H1 (cell line): ENCODE measurements at regions not wholly inside any gene's neighbourhood (a gene's known extent, or its start where the extent isn't known, plus 50 kb on each side); places are given as distances from the start of the nearest gene placed in this dataset.

Experiments used
- CTCF ChIA-PET: fragments of 300-600 bp; sonication (Branson Sonifier 250); formaldehyde crosslinking; loops from one replicate; lab custom pipeline; 2021; ENCODE audit not compliant: partially characterized antibody; lab: Charles Lee
- POLR2A ChIA-PET: fragments of 300-600 bp; sonication (Branson Sonifier 250); formaldehyde crosslinking; loops from one replicate; lab custom pipeline; 2021; ENCODE audit warnings: inconsistent platforms; ENCODE audit not compliant: partially characterized antibody; lab: Charles Lee
- DNase-seq, 2 experiments: peaks; one replicate each; pipeline versions ENCODE4 v3.0.0 to v3.0.0-alpha.2; 2010 to 2022; ENCODE audit warnings: low spot score in 2 of 2, low read depth in 1 of 2, mixed read lengths in 1 of 2
- FAIRE-seq: peaks from 2 replicates; lab custom pipeline; 2011; peaks lifted over from hg19 to GRCh38; lab: Jason Lieb, UNC
- H2AFZ ChIP-seq: 2 replicates; pipeline ENCODE4 v1.8.1; 2012; ENCODE audit warnings: low read length, inconsistent platforms
- H2AK5ac ChIP-seq: 2 replicates; pipeline ENCODE4 v1.6.1; 2013; ENCODE audit warnings: low read depth, low read length
- H2BK120ac ChIP-seq: replicated peaks from 2 replicates; pipeline ENCODE3; 2013; ENCODE audit warnings: low read depth, low read length, inconsistent platforms
- H2BK12ac ChIP-seq: 2 replicates; pipeline ENCODE4 v1.6.1; 2013; ENCODE audit warnings: low read depth, low read length
- H2BK15ac ChIP-seq: 2 replicates; pipeline ENCODE4 v1.6.1; 2013; ENCODE audit warnings: low read length
- H2BK20ac ChIP-seq: 2 replicates; pipeline ENCODE4 v1.6.1; 2013; ENCODE audit warnings: low read length
- H2BK5ac ChIP-seq: 2 replicates; pipeline ENCODE4 v1.6.1; 2013; ENCODE audit warnings: low read depth, low read length
- H3K14ac ChIP-seq: 2 replicates; pipeline ENCODE4 v1.6.1; 2013; ENCODE audit warnings: inconsistent platforms; ENCODE audit not compliant: insufficient read length
- H3K18ac ChIP-seq: 2 replicates; pipeline ENCODE4 v1.6.1; 2013; ENCODE audit warnings: low read length; ENCODE audit errors: extremely low read depth
- H3K23ac ChIP-seq: 2 replicates; pipeline ENCODE4 v1.6.1; 2013; ENCODE audit warnings: inconsistent platforms; ENCODE audit not compliant: insufficient read length
- H3K23me2 ChIP-seq: 2 replicates; pipeline ENCODE4 v1.6.1; 2013; ENCODE audit warnings: low read depth, low read length
- H3K27ac ChIP-seq: 2 replicates; pipeline ENCODE4 v1.6.1; 2011; ENCODE audit warnings: low read depth, low read length, inconsistent platforms
- H3K27me3 ChIP-seq, 4 experiments: replicated peaks in 1 of 4; 1 replicate in 1 of 4; 2 replicates in 3 of 4; pipeline versions ENCODE4 v1.6.1 to v1.8.1; 2011 to 2013; ENCODE audit warnings: low read length in 3 of 4, mild to moderate bottlenecking in 3 of 4, inconsistent platforms in 2 of 4, mixed read lengths in 2 of 4, moderate library complexity in 1 of 4; ENCODE audit not compliant: control insufficient read depth in 3 of 4, insufficient read depth in 3 of 4; ENCODE audit errors: extremely low read depth in 1 of 4
- H3K36me3 ChIP-seq, 4 experiments: 2 replicates each; pipeline versions ENCODE4 v1.6.1 to v1.8.1; 2011 to 2013; ENCODE audit warnings: mild to moderate bottlenecking in 4 of 4, low read length in 3 of 4, moderate library complexity in 2 of 4, control low read depth in 1 of 4, inconsistent platforms in 1 of 4; ENCODE audit not compliant: insufficient read depth in 4 of 4, control insufficient read depth in 2 of 4
- H3K4ac ChIP-seq: replicated peaks from 2 replicates; pipeline ENCODE3; 2013; ENCODE audit warnings: low read length, low read depth, mixed read lengths, inconsistent platforms; ENCODE audit not compliant: insufficient read length
- H3K4me1 ChIP-seq, 4 experiments: replicated peaks in 1 of 4; 1 replicate in 1 of 4; 2 replicates in 3 of 4; pipeline versions ENCODE4 v1.6.1 to v1.8.1; 2011 to 2013; ENCODE audit warnings: low read length in 3 of 4, inconsistent platforms in 2 of 4, mixed read lengths in 1 of 4; ENCODE audit not compliant: insufficient read depth in 4 of 4, control insufficient read depth in 3 of 4
- H3K4me2 ChIP-seq, 2 experiments: 2 replicates each; pipeline versions ENCODE4 v1.6.1 to v1.8.1; 2011 to 2013; ENCODE audit warnings: low read depth in 2 of 2, low read length in 2 of 2, control low read depth in 1 of 2, inconsistent platforms in 1 of 2, mild to moderate bottlenecking in 1 of 2; ENCODE audit not compliant: insufficient read depth in 1 of 2
- H3K4me3 ChIP-seq, 4 experiments: fragments of 200-600, 300-600 bp in 1 of 4; sonication (generic), shearing (Covaris generic), sonication (Bioruptor Twin) in 1 of 4; 2 replicates each; pipeline versions ENCODE4 v1.5.1 to v1.8.1; 2011 to 2016; ENCODE audit warnings: low read length in 4 of 4, low read depth in 3 of 4, control low read depth in 2 of 4, inconsistent platforms in 2 of 4, mild to moderate bottlenecking in 2 of 4, mixed read lengths in 1 of 4, moderate library complexity in 1 of 4; ENCODE audit not compliant: insufficient read depth in 2 of 4; ENCODE audit errors: extremely low read depth in 1 of 4
- H3K56ac ChIP-seq: replicated peaks from 2 replicates; pipeline ENCODE3; 2013; ENCODE audit warnings: low read depth, mild to moderate bottlenecking, mixed read lengths, low read length, inconsistent platforms; ENCODE audit not compliant: insufficient read length
- H3K79me1 ChIP-seq: 2 replicates; pipeline ENCODE4 v1.6.1; 2013; ENCODE audit warnings: low read depth, low read length, control low read depth
- H3K79me2 ChIP-seq, 2 experiments: 2 replicates each; pipeline versions ENCODE4 v1.6.1 to v1.8.1; 2012 to 2013; ENCODE audit warnings: low read length in 2 of 2, mild to moderate bottlenecking in 2 of 2, inconsistent platforms in 1 of 2; ENCODE audit not compliant: insufficient read depth in 2 of 2, control insufficient read depth in 1 of 2
- H3K9ac ChIP-seq, 4 experiments: replicated peaks in 1 of 4; 1 replicate in 1 of 4; 2 replicates in 3 of 4; pipeline versions ENCODE4 v1.6.1 to v1.8.1; 2011 to 2013; ENCODE audit warnings: low read depth in 3 of 4, low read length in 3 of 4, control low read depth in 2 of 4, mild to moderate bottlenecking in 2 of 4, moderate library complexity in 2 of 4, inconsistent platforms in 1 of 4; ENCODE audit errors: extremely low read depth in 1 of 4
- H3K9me3 ChIP-seq, 2 experiments: 2 replicates each; pipeline versions ENCODE4 v1.6.1 to v1.8.1; 2012 to 2013; ENCODE audit warnings: mild to moderate bottlenecking in 2 of 2, moderate library complexity in 2 of 2, control low read depth in 1 of 2, inconsistent platforms in 1 of 2, low read depth in 1 of 2, low read length in 1 of 2, mixed read lengths in 1 of 2; ENCODE audit not compliant: insufficient read depth in 2 of 2
- H4K20me1 ChIP-seq, 2 experiments: replicated peaks in 1 of 2; 2 replicates each; pipeline versions ENCODE3 to v1.8.1; 2011 to 2013; ENCODE audit warnings: inconsistent platforms in 2 of 2, low read length in 2 of 2, mild to moderate bottlenecking in 1 of 2; ENCODE audit not compliant: insufficient read depth in 2 of 2, control insufficient read depth in 1 of 2
- H4K5ac ChIP-seq: 2 replicates; pipeline ENCODE4 v1.6.1; 2013; ENCODE audit warnings: low read length, low read depth, mixed read lengths, inconsistent platforms; ENCODE audit not compliant: insufficient read length
- H4K8ac ChIP-seq: 2 replicates; pipeline ENCODE4 v1.8.0; 2013; ENCODE audit warnings: mild to moderate bottlenecking, moderate library complexity, low read length, inconsistent platforms; ENCODE audit not compliant: insufficient read depth; ENCODE audit errors: extremely low read depth
- H4K91ac ChIP-seq: replicated peaks from 2 replicates; pipeline ENCODE3; 2013; ENCODE audit warnings: low read length, mixed read lengths, inconsistent platforms; ENCODE audit not compliant: insufficient read length
- SP4 ChIP-seq: IDR thresholded peaks from 2 replicates; pipeline ENCODE4 v1.6.1; 2012; ENCODE audit warnings: low read length, inconsistent platforms
- WGBS, 2 experiments: shearing (Covaris generic) in 1 of 2; methylation state at CpG; one replicate each; pipeline versions ENCODE4 v1.1.6 to v1.1.7; 2013 to 2015; ENCODE audit warnings: low lambda C conversion rate in 2 of 2, mixed read lengths in 2 of 2, inconsistent platforms in 1 of 2, low coverage in 1 of 2, missing lambda C conversion rate in 1 of 2; ENCODE audit not compliant: insufficient replicate concordance in 2 of 2, insufficient coverage in 1 of 2, insufficient read length in 1 of 2; ENCODE audit errors: extremely low coverage in 1 of 2, missing lambda C conversion rate in 1 of 2; 5-methylcytosine and 5-hydroxymethylcytosine counted together

DNA sequence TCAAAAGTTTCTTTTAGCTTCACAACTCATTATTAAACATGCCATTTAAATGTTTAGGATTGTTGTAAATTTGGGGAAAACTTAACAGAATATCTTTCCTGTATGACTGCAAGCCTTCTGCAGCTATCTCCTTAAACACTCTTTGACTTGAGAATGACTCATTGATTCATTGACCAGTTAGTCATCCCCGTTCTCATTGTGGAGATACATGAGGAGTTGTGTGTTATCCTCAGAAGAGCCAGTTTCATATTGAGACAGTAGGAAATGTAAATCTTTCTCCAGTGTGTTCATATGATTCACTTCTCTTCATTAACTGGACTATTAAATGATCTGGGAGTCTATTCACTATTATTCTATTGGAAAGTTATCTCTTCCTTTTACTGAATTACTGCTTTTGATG, 83.0 kb downstream of the CRYGS start:
- CTCF ChIA-PET, result interaction anchor here (0.8 kb wide), 1 partner anchor 18 kb away, joined by 3 read pairs; no protein-coding TSS in a partner anchor
- H3K9ac ChIP-seq, result no peak overlapping the region
- H3K79me1 ChIP-seq, result no peaks in the 10 kb centered on the region
- no peak overlapping the region for H2AK5ac ChIP-seq
- H3K27ac ChIP-seq, result no peak overlapping the region
- 82% methylated on average over 1 of the region's 1 CpG; no CpG with 5 or more reads in 1 of the 2 experiments for WGBS, 2 experiments
- H3K79me2 ChIP-seq, result no peaks in the 10 kb centered on the region
- no peak overlapping the region for H3K4me3 ChIP-seq
- no peak overlapping the region for H2BK20ac ChIP-seq
- H2BK12ac ChIP-seq, result no peak overlapping the region
- no peak overlapping the region for H2AFZ ChIP-seq
- no peaks in the 10 kb centered on the region for H3K23me2 ChIP-seq
- no peaks in the 10 kb centered on the region for H4K20me1 ChIP-seq
- H3K36me3 ChIP-seq, result no peaks in the 10 kb centered on the region
- H3K4me2 ChIP-seq, result no peak overlapping the region
- no peak overlapping the region for H3K4ac ChIP-seq
- no peak overlapping the region for H2BK5ac ChIP-seq
- H3K4me1 ChIP-seq, result no peaks in the 10 kb centered on the region
- H3K9me3 ChIP-seq, result no peaks in the 10 kb centered on the region
- no peak overlapping the region for H4K91ac ChIP-seq
- H3K23ac ChIP-seq, result no peak overlapping the region
- H3K27me3 ChIP-seq, result no peaks in the 10 kb centered on the region; a peak in 1 of 7 replicates
- no peak for TF ChIP-seq SP4
- no peak overlapping the region for H3K18ac ChIP-seq
- H3K56ac ChIP-seq, result no peak overlapping the region
- no peak overlapping the region for H4K5ac ChIP-seq
- DNase-seq (no peak), FAIRE-seq (no peak)
- no peak overlapping the region for H2BK120ac ChIP-seq
- H2BK15ac ChIP-seq, result no peak overlapping the region
- H3K14ac ChIP-seq, result no peak overlapping the region
- H4K8ac ChIP-seq, result no peak overlapping the region
- POLR2A ChIA-PET, result no interaction called here
